Muscle layer of colon (tissue), 2 donors: ENCODE measurements at regions not wholly inside any gene's neighbourhood (a gene's known extent, or its start where the extent isn't known, plus 50 kb on each side); places are given as distances from the start of the nearest gene placed in this dataset.
"Not testable (repeated sequence)": the region's sequence is repeated elsewhere in the genome, so short reads cannot be mapped to it uniquely, and the experiment has no call there.

ENCODE experiments used
- H3K27ac ChIP-seq: one replicate; pipeline ENCODE4 v1.7.0; 2013; ENCODE audit warnings: low read depth, mild to moderate bottlenecking, low read length, moderate library complexity
- H3K27me3 ChIP-seq, 2 donors: one replicate each; pipeline ENCODE4 v1.7.0; 2013; ENCODE audit warnings: low read length in 2 of 2, mild to moderate bottlenecking in 2 of 2; ENCODE audit not compliant: insufficient read depth in 2 of 2, control insufficient read depth in 1 of 2
- H3K36me3 ChIP-seq: one replicate; pipeline ENCODE4 v1.7.0; 2013; ENCODE audit warnings: mild to moderate bottlenecking, low read length; ENCODE audit not compliant: insufficient read depth
- H3K4me1 ChIP-seq: one replicate; pipeline ENCODE4 v1.7.0; 2013; ENCODE audit warnings: mild to moderate bottlenecking, low read length; ENCODE audit not compliant: insufficient read depth
- H3K4me3 ChIP-seq, 2 donors: one replicate each; pipeline ENCODE4 v1.7.0; 2013; ENCODE audit warnings: low read length in 2 of 2, low read depth in 1 of 2, mild to moderate bottlenecking in 1 of 2, moderate library complexity in 1 of 2
- H3K9ac ChIP-seq: one replicate; pipeline ENCODE4 v1.7.0; 2013; ENCODE audit warnings: low read length
- H3K9me3 ChIP-seq: one replicate; pipeline ENCODE4 v1.7.0; 2013; ENCODE audit warnings: mild to moderate bottlenecking, low read length
- donor health status: abdominal sarcoma.
- donor health status: Adenocarcinoma of cecum.

DNA sequence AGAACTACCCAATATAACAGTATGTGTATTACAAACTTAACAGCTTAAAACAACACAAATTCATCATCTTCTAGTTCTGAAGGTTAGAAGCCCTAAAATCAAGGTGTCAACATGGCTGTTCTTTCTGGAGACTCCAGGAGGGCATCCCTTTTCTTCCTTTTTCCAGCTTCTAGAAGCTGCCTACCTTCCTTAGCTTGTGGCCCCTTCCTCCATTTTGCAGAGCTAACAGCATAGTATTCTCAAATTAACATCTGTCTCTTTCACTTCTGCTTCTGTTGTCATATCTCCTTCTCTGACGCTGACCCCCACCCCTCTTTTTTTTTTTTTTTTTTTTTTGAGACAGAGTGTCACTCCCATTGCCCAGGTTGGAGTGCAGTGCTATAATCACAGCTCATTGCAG lies 52.8 kb upstream of the AKIRIN2 start:
- no peaks in the 10 kb centered on the region for H3K36me3 ChIP-seq
- no peak overlapping the region for H3K9ac ChIP-seq
- no peaks in the 10 kb centered on the region for H3K9me3 ChIP-seq
- no peaks in the 10 kb centered on the region for H3K27me3 ChIP-seq
- no peak overlapping the region for H3K27ac ChIP-seq
- H3K4me3 ChIP-seq = no peak overlapping the region
- H3K4me1 ChIP-seq = no peaks in the 10 kb centered on the region

DNA sequence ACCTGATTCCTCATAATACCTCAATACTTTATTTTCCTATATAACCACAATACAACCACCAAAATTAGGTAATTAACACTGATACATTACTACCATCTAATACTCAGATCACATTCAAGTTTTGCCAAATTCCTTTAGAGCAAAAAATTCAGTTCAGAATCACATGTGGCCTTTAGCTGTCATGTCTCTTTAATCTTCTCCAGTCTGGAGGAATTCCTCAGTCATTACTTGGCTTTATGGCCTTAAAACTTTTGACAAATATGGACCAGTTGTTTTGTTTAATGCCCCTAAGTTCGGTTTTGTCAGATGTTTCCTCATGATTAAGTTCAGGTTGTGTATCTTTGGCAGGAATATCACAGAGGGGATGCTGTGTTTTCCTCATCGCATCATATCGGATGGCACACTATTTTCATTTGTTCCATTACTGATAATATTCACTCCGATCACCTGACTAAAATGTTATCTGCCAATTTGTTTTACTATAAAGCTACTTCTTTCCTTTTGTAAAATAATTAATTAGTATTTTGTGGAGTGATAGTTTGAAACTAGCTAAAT lies 51.2 kb upstream of the AKIRIN2 start:
- Histone ChIP-seq H3K36me3 (no peaks in the 10 kb centered on the region), H3K4me1 (no peaks in the 10 kb centered on the region), H3K27me3 (no peaks in the 10 kb centered on the region), H3K4me3 (no peak overlapping the region), H3K9ac (no peak overlapping the region), H3K9me3 (no peaks in the 10 kb centered on the region), H3K27ac (no peak overlapping the region)

DNA sequence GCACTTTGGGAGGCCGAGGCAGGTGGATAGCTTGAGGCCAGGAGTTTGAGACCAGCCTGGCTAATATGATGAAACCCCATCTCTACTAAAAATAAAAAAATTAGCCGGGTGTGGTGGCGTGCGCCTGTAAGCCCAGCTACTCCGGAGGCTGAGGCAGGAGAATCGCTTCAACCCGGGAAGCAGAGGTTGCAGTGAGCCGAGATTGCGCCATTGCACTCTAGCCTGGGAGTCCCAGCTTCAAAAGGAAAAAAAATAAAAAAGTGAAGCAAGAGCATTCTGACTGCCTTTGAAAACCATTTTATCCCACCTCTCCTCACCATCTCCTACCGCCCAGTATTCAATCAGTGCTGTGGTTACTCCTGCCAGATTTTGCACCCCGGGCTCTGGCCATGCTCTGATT lies 50.5 kb upstream of the AKIRIN2 start:
- H3K4me3 ChIP-seq, H3K4me1 ChIP-seq, H3K27ac ChIP-seq: not testable (repeated sequence)

More for the DNA sequence above, 50.5 kb upstream of the AKIRIN2 start:
- not testable (repeated sequence) for H3K9ac ChIP-seq, H3K9me3 ChIP-seq, H3K36me3 ChIP-seq, H3K27me3 ChIP-seq
